Peyer's patch (tissue), 4 donors: ENCODE measurements at regions not wholly inside any gene's neighbourhood (a gene's known extent, or its start where the extent isn't known, plus 50 kb on each side); places are given as distances from the start of the nearest gene placed in this dataset.
A peak's percentile ranks its signal among the peaks of the same experiment; 100 is the strongest.

Experiments used
- DNase-seq, 3 donors: peaks; one replicate each; pipeline ENCODE4 v3.0.0-alpha.2; 2017 to 2019
- H3K27ac ChIP-seq, 4 donors: fragments of 200-600 bp; sonication (generic); one replicate each; pipeline ENCODE4 v1.5.1; 2016 to 2019
- H3K27me3 ChIP-seq, 2 donors: fragments of 200-600 bp; sonication (generic); one replicate each; pipeline ENCODE4 v1.5.1; 2019
- H3K36me3 ChIP-seq, 3 donors: fragments of 200-600 bp; sonication (generic); one replicate each; pipeline ENCODE4 v1.5.1; 2016 to 2019
- H3K4me1 ChIP-seq, 4 donors: fragments of 200-600 bp; sonication (generic); one replicate each; pipeline ENCODE4 v1.5.1; 2016 to 2019
- H3K4me3 ChIP-seq, 4 donors: fragments of 200-600 bp; sonication (generic); 1 replicate in 3 of 4; 2 replicates in 1 of 4; pipeline ENCODE4 v1.5.1; 2016 to 2019; ENCODE audit warnings: mild to moderate bottlenecking in 1 of 4
- H3K9me3 ChIP-seq, 4 donors: fragments of 200-600 bp; sonication (generic); one replicate each; pipeline ENCODE4 v1.5.1; 2016 to 2019; ENCODE audit warnings: mild to moderate bottlenecking in 1 of 4
- POLR2A ChIP-seq, 2 donors: fragments of 450-650 bp; IDR thresholded peaks; one replicate each; pipeline ENCODE4 v1.5.1; 2017; ENCODE audit warnings: antibody characterized with exemption in 2 of 2, mild to moderate bottlenecking in 2 of 2, moderate library complexity in 2 of 2
- TF ChIP-seq, protein P1 (sequence below), 6 experiments: fragments of 450-650 bp in 4 of 6; fragments of 200-600 bp in 2 of 6; sonication (generic) in 1 of 6; IDR thresholded peaks; one replicate each; pipeline ENCODE4 v1.5.1; 2017 to 2019; ENCODE audit warnings: antibody characterized with exemption in 6 of 6, mild to moderate bottlenecking in 3 of 6, moderate library complexity in 1 of 6

- Histone ChIP-seq H3K4me1 (peaks cover 0 to 28% (median 13%) of the 10 kb centered on the region in 4 donors), H3K9me3 (no peaks in the 10 kb centered on the region), H3K4me3 (no peak overlapping the region), H3K36me3 (no peaks in the 10 kb centered on the region), H3K27me3 (no peaks in the 10 kb centered on the region), H3K27ac (peak overlapping the region; percentile 71 to 81 (median 78))
- TF ChIP-seq, protein P1, sequence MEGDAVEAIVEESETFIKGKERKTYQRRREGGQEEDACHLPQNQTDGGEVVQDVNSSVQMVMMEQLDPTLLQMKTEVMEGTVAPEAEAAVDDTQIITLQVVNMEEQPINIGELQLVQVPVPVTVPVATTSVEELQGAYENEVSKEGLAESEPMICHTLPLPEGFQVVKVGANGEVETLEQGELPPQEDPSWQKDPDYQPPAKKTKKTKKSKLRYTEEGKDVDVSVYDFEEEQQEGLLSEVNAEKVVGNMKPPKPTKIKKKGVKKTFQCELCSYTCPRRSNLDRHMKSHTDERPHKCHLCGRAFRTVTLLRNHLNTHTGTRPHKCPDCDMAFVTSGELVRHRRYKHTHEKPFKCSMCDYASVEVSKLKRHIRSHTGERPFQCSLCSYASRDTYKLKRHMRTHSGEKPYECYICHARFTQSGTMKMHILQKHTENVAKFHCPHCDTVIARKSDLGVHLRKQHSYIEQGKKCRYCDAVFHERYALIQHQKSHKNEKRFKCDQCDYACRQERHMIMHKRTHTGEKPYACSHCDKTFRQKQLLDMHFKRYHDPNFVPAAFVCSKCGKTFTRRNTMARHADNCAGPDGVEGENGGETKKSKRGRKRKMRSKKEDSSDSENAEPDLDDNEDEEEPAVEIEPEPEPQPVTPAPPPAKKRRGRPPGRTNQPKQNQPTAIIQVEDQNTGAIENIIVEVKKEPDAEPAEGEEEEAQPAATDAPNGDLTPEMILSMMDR (IDR thresholded peaks at IDR 0.05) = peak; percentile 62 to 77 (median 74)
- no peak for TF ChIP-seq POLR2A (IDR thresholded peaks at IDR 0.05)
- peak; percentile 69 to 88 (median 75) for DNase-seq
These were observed 207.9 kb downstream of the ARL4C start for GRCh38 chr2:234288974-234289455.

DNA sequence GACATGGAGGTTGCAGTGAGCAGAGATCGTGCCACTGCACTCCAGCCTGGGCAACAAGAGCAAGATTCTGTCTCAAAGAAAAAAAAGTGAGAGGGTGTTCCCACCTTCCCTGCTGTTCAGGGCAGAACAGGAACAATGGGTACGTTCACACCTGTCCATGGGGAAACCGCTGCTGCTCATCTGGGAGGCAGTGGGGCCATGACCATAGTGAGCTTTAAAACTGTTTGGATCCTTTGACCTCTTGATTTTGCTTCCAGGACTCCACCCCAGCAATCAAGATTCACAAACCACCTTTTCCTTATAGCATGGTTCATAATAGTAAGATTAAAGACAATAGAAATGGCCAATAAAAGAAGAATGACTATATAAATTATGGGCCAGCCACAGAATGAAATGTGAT, 209.2 kb downstream of the ARL4C start:
- DNase-seq = no peak
- Histone ChIP-seq H3K36me3 (no peaks in the 10 kb centered on the region), H3K9me3 (no peaks in the 10 kb centered on the region), H3K27me3 (no peaks in the 10 kb centered on the region), H3K27ac (no peak overlapping the region), H3K4me3 (no peak overlapping the region), H3K4me1 (peaks cover 0 to 28% (median 13%) of the 10 kb centered on the region in 4 donors)
- TF ChIP-seq, protein P1 (IDR thresholded peaks at IDR 0.05) = no peak
- no peak for TF ChIP-seq POLR2A (IDR thresholded peaks at IDR 0.05)

GRCh38 chr2:234286956-234287355, 209.9 kb downstream of the ARL4C start:
- Histone ChIP-seq H3K27ac (no peak overlapping the region), H3K36me3 (no peaks in the 10 kb centered on the region)
- TF ChIP-seq, protein P1 (IDR thresholded peaks at IDR 0.05) = no peak
- TF ChIP-seq POLR2A (IDR thresholded peaks at IDR 0.05) = no peak

DNA sequence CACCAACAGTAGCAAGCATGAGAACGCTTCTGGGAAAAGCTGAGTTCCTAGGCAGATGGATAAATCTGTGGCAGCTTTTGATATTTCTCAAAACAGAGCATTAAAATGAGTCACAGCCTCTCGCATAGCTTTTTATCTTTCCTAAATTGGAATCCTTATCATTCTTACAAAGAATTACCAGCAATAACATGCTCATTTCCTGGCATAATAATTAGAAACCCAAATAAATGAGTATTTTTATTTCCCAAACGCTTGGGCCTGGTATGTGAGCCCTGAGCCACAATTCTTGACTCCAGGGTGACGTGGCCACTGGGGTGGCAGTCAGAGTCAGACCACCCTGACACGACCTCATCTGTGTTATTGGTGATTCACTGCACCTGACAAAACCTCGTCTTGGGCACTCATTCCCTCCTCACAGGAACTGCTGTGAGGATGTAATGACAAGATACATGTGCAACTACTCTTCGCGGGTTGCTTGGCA, 210.7 kb downstream of the ARL4C start:
- peaks cover 0 to 16% (median 6%) of the 10 kb centered on the region in 4 donors for H3K4me1 ChIP-seq
- no peak for DNase-seq
- H3K27ac ChIP-seq = no peak overlapping the region
- no peaks in the 10 kb centered on the region for H3K27me3 ChIP-seq
- no peak overlapping the region for H3K4me3 ChIP-seq
- TF ChIP-seq, protein P1 (IDR thresholded peaks at IDR 0.05) = no peak
- no peak for TF ChIP-seq POLR2A (IDR thresholded peaks at IDR 0.05)
- H3K36me3 ChIP-seq = no peaks in the 10 kb centered on the region
- H3K9me3 ChIP-seq = no peaks in the 10 kb centered on the region

More at GRCh38 chr2:234286956-234287355, 209.9 kb downstream of the ARL4C start:
- Histone ChIP-seq H3K4me3 (no peak overlapping the region), H3K4me1 (peaks cover 0 to 24% (median 11%) of the 10 kb centered on the region in 4 donors), H3K9me3 (no peaks in the 10 kb centered on the region), H3K27me3 (no peaks in the 10 kb centered on the region)
- DNase-seq = no peak

DNA sequence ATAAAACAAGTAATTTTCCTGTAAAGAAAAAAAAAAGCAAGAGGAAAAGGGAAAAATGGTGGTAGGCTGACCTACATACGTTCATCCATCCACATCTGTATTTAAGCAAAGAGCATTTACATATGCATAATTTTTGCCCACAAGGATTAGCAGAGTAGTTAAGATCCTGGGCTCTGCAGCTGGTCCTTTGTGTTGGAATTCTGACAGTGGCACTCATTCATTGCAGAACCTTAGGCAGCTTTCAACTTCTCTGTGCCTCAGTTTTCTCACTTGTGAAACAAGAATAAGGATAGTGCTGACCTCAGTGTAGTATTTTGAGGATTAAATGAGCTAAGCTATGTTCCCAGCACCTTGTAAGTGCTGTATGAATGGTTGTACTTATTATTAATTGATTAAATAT, 211.3 kb downstream of the ARL4C start:
- Histone ChIP-seq H3K9me3 (no peaks in the 10 kb centered on the region), H3K27ac (no peak overlapping the region), H3K4me3 (no peak overlapping the region), H3K36me3 (no peaks in the 10 kb centered on the region), H3K4me1 (peaks cover 0 to 12% (median 6%) of the 10 kb centered on the region in 4 donors), H3K27me3 (no peaks in the 10 kb centered on the region)
- DNase-seq = no peak
- TF ChIP-seq, protein P1 (IDR thresholded peaks at IDR 0.05) = no peak
- TF ChIP-seq POLR2A (IDR thresholded peaks at IDR 0.05) = no peak
